HCT116 (cell line): ENCODE measurements at regions not wholly inside any gene's neighbourhood (a gene's known extent, or its start where the extent isn't known, plus 50 kb on each side); places are given as distances from the start of the nearest gene placed in this dataset.

Source experiments
- ATAC-seq: fragments of 200-7000 bp; cut with Tn5 transposase; 2 replicates; pipeline ENCODE4 v1.9.1; 2020; ENCODE audit warnings: mild to moderate bottlenecking, moderate library complexity
- BruUV-seq: library from RNA; stranded (reverse); fragments of 400-500 nt; replicated peaks from 2 replicates; lab custom pipeline; 2021; lab: Mats Ljungman, UMichigan
- CTCF ChIA-PET: fragments of 300-600 bp; sonication (Branson Sonifier 250); formaldehyde crosslinking; loops from one replicate; lab custom pipeline; 2021; ENCODE audit warnings: antibody characterized with exemption; lab: Charles Lee
- POLR2A ChIA-PET: fragments of 300-600, 350-600 bp; sonication (Branson Sonifier 250); formaldehyde crosslinking; loops from one replicate; lab custom pipeline; 2021; ENCODE audit warnings: antibody characterized with exemption; lab: Charles Lee
- RAD21 ChIA-PET, 2 experiments: fragments of 300-600 bp; sonication (Branson Sonifier 250); formaldehyde crosslinking; loops; one replicate each; lab custom pipeline; 2023; ENCODE audit warnings: low total read pairs in 2 of 2; ENCODE audit not compliant: uncharacterized antibody in 2 of 2, unreplicated experiment in 2 of 2, low non-redundant PET in 1 of 2; lab: Charles Lee
- DNase-seq: peaks from one replicate; pipeline ENCODE4 v3.0.0-alpha.2; 2010; ENCODE audit warnings: low read depth, low spot score
- H2AFZ ChIP-seq: fragments of 200-600 bp; shearing (Covaris generic), sonication (generic); 2 replicates; pipeline ENCODE4 v1.6.1; 2017; ENCODE audit warnings: low read depth, mixed run types, mixed read lengths, antibody characterized with exemption, low read length; ENCODE audit not compliant: poor library complexity, severe bottlenecking
- H3K27ac ChIP-seq: 2 replicates; pipeline ENCODE4 v1.5.1; 2012; ENCODE audit warnings: low read depth, low read length
- H3K27me3 ChIP-seq: fragments of 200-600 bp; sonication (generic); 2 replicates; pipeline ENCODE4 v1.6.1; 2016; ENCODE audit warnings: mixed run types, low read length, mixed read lengths; ENCODE audit not compliant: insufficient read depth
- H3K36me3 ChIP-seq, 2 experiments: fragments of 200-500 bp in 1 of 2; fragments of 200-600 bp in 1 of 2; sonication (Bioruptor generic) in 1 of 2; sonication (generic) in 1 of 2; 2 replicates each; pipeline versions ENCODE4 v1.5.1 to v1.6.1; 2014 to 2016; ENCODE audit warnings: low read length in 2 of 2, inconsistent platforms in 1 of 2, mixed read lengths in 1 of 2, mixed run types in 1 of 2; ENCODE audit not compliant: insufficient read depth in 2 of 2, control insufficient read depth in 1 of 2
- H3K4me1 ChIP-seq, 2 experiments: fragments of 200-600 bp in 1 of 2; sonication (generic) in 1 of 2; 2 replicates each; pipeline versions ENCODE4 v1.5.1 to v1.6.1; 2012 to 2017; ENCODE audit warnings: low read length in 2 of 2, inconsistent platforms in 1 of 2, mild to moderate bottlenecking in 1 of 2, mixed read lengths in 1 of 2, mixed run types in 1 of 2, moderate library complexity in 1 of 2; ENCODE audit not compliant: insufficient read depth in 2 of 2, control insufficient read depth in 1 of 2
- H3K4me2 ChIP-seq: fragments of 200-600 bp; sonication (generic); 2 replicates; pipeline ENCODE4 v1.6.1; 2017; ENCODE audit warnings: mixed run types, low read length, mixed read lengths
- H3K4me3 ChIP-seq, 2 experiments: fragments of 200-600 bp in 1 of 2; sonication (generic) in 1 of 2; replicated peaks in 1 of 2; 2 replicates each; pipeline ENCODE4 v1.5.1; 2011 to 2016; ENCODE audit warnings: low read length in 2 of 2, control low read depth in 1 of 2, low read depth in 1 of 2, mild to moderate bottlenecking in 1 of 2, mixed read lengths in 1 of 2, mixed run types in 1 of 2
- H3K79me2 ChIP-seq: fragments of 200-600 bp; sonication (generic); 2 replicates; pipeline ENCODE4 v1.6.1; 2017; ENCODE audit warnings: mild to moderate bottlenecking, mixed run types, low read length, moderate library complexity, mixed read lengths; ENCODE audit not compliant: insufficient read depth
- H3K9ac ChIP-seq: fragments of 200-600 bp; sonication (generic); 2 replicates; pipeline ENCODE4 v1.6.1; 2016; ENCODE audit warnings: low read length, mixed read lengths
- H3K9me2 ChIP-seq: fragments of 200-600 bp; sonication (generic), shearing (Covaris generic); 2 replicates; pipeline ENCODE4 v1.6.1; 2017; ENCODE audit warnings: mixed run types, mild to moderate bottlenecking, moderate library complexity; ENCODE audit not compliant: insufficient read depth
- H3K9me3 ChIP-seq, 2 experiments: fragments of 200-500 bp in 1 of 2; fragments of 200-600 bp in 1 of 2; sonication (Bioruptor generic) in 1 of 2; sonication (generic) in 1 of 2; 2 replicates each; pipeline ENCODE4 v1.6.1; 2014 to 2017; ENCODE audit warnings: low read length in 2 of 2, mixed read lengths in 2 of 2, inconsistent platforms in 1 of 2, low read depth in 1 of 2, mild to moderate bottlenecking in 1 of 2, mixed run types in 1 of 2, moderate library complexity in 1 of 2; ENCODE audit not compliant: control insufficient read depth in 1 of 2, insufficient read depth in 1 of 2
- H4K20me1 ChIP-seq: fragments of 200-600 bp; sonication (generic), shearing (Covaris generic); 2 replicates; pipeline ENCODE4 v1.6.1; 2017; ENCODE audit warnings: mixed run types, mild to moderate bottlenecking, moderate library complexity; ENCODE audit not compliant: insufficient read depth
- CTCF ChIP-seq, 3 experiments: fragments of 200-600 bp in 1 of 3; sonication (generic) in 1 of 3; IDR thresholded peaks in 2 of 3; conservative IDR thresholded peaks in 1 of 3; 2 replicates each; pipeline ENCODE4 v1.5.1; 2012 to 2017; ENCODE audit warnings: low read depth in 2 of 3, low read length in 2 of 3, antibody characterized with exemption in 1 of 3, borderline replicate concordance in 1 of 3, control low read depth in 1 of 3, mild to moderate bottlenecking in 1 of 3, mixed read lengths in 1 of 3, mixed run types in 1 of 3, moderate library complexity in 1 of 3; ENCODE audit not compliant: insufficient read depth in 1 of 3
- ELF1 ChIP-seq: IDR thresholded peaks from 2 replicates; pipeline ENCODE4 v1.6.1; 2012; ENCODE audit warnings: low read depth, borderline replicate concordance
- JUND ChIP-seq: IDR thresholded peaks from 2 replicates; pipeline ENCODE4 v1.6.1; 2012
- MAX ChIP-seq: IDR thresholded peaks from 2 replicates; pipeline ENCODE4 v1.6.1; 2012
- POLR2A ChIP-seq: IDR thresholded peaks from 2 replicates; pipeline ENCODE4 v1.7.0; 2011; ENCODE audit warnings: borderline replicate concordance; ENCODE audit not compliant: insufficient read depth, insufficient read length; ENCODE audit errors: extremely low read depth
- SP1 ChIP-seq: IDR thresholded peaks from 2 replicates; pipeline ENCODE4 v1.6.1; 2012; ENCODE audit warnings: low read depth
- SRF ChIP-seq: IDR thresholded peaks from 2 replicates; pipeline ENCODE4 v1.6.1; 2012; ENCODE audit warnings: low read depth
- ZBTB33 ChIP-seq: IDR thresholded peaks from 2 replicates; pipeline ENCODE4 v1.6.1; 2011; ENCODE audit warnings: mild to moderate bottlenecking, low read length, moderate library complexity; ENCODE audit not compliant: insufficient replicate concordance; ENCODE audit errors: extremely low read depth
- ZFX ChIP-seq: fragments of 450-650 bp; IDR thresholded peaks from 2 replicates; pipeline ENCODE4 v1.6.1; 2017
- intact Hi-C: fragments of 100-400 bp; cut with micrococcal nuclease; formaldehyde crosslinking; loops from 2 replicates; pipeline ENCODE4 v1.10.0; 2022

- Histone ChIP-seq H3K9ac (no peak overlapping the region), H3K79me2 (no peaks in the 10 kb centered on the region), H3K4me2 (no peak overlapping the region), H2AFZ (no peak overlapping the region), H3K27ac (no peak overlapping the region), H3K27me3 (no peaks in the 10 kb centered on the region), H3K4me1 (no peaks in the 10 kb centered on the region), H3K4me3 (no peak overlapping the region), H4K20me1 (no peaks in the 10 kb centered on the region), H3K9me2 (no peaks in the 10 kb centered on the region), H3K9me3 (no peaks in the 10 kb centered on the region), H3K36me3 (no peaks in the 10 kb centered on the region)
- ATAC-seq (no peak), DNase-seq (no peak)
- CTCF ChIA-PET: no interaction called here
- intact Hi-C loops: no loop called here
- RAD21 ChIA-PET: no interaction called here
- no TSS peak for BruUV-seq
- POLR2A ChIA-PET: no interaction called here
- TF ChIP-seq POLR2A (no peak), SP1 (no peak), CTCF (IDR thresholded peaks at IDR 0.05 in 2 of 3, conservative IDR thresholded peaks at IDR 0.05 in 1 of 3; ENCODE audit: borderline replicate concordance in 1 of 3, insufficient read depth in 1 of 3, low read depth in 2 of 3, low read length in 2 of 3) (no peak), SRF (no peak), ZFX (no peak), JUND (no peak), ELF1 (no peak), ZBTB33 (no peak), MAX (no peak)
- TF ChIP-seq, all 23 proteins: peak for 0
These were observed 213.5 kb downstream of the BCL11B start for GRCh38 chr14:99058542-99058941.
